HL-60 (cell line): ENCODE measurements at regions not wholly inside any gene's neighbourhood (a gene's known extent, or its start where the extent isn't known, plus 50 kb on each side); places are given as distances from the start of the nearest gene placed in this dataset.

ENCODE experiments used
- DNase-seq, 2 experiments: peaks; one replicate each; pipeline ENCODE4 v3.0.0-alpha.2; 2010 to 2020; ENCODE audit warnings: low read depth in 1 of 2, low spot score in 1 of 2
- H3K27ac ChIP-seq: fragments of 250-450 bp; sonication (Bioruptor Pico); replicated peaks from 2 replicates; pipeline ENCODE4 v1.5.1; 2020; ENCODE audit warnings: mild to moderate bottlenecking, moderate library complexity
- H3K27me3 ChIP-seq: fragments of 250-450 bp; sonication (Bioruptor Pico); 2 replicates; pipeline ENCODE4 v1.5.1; 2021; ENCODE audit warnings: mild to moderate bottlenecking, moderate library complexity; ENCODE audit not compliant: insufficient read depth, poor library complexity, severe bottlenecking
- H3K4me3 ChIP-seq: replicated peaks from 2 replicates; pipeline ENCODE4 v1.5.1; 2011; ENCODE audit warnings: mild to moderate bottlenecking, control low read depth, low read length; ENCODE audit not compliant: insufficient read depth
- CTCF ChIP-seq: IDR thresholded peaks from one replicate; pipeline ENCODE4 v1.5.1; 2011; ENCODE audit warnings: low read length, control low read depth, inconsistent platforms; ENCODE audit not compliant: insufficient read depth
- GABPA ChIP-seq: IDR thresholded peaks from 2 replicates; pipeline ENCODE4 v1.6.1; 2012; ENCODE audit warnings: low read depth
- POLR2AphosphoS5 ChIP-seq: IDR thresholded peaks from 2 replicates; pipeline ENCODE4 v1.6.1; 2012; ENCODE audit warnings: low read depth
- REST ChIP-seq: IDR thresholded peaks from 2 replicates; pipeline ENCODE4 v1.6.1; 2012; ENCODE audit warnings: low read depth; ENCODE audit not compliant: insufficient replicate concordance
- SPI1 ChIP-seq: IDR thresholded peaks from 2 replicates; pipeline ENCODE4 v1.6.1; 2012; ENCODE audit warnings: low read depth, mild to moderate bottlenecking, borderline replicate concordance

DNA sequence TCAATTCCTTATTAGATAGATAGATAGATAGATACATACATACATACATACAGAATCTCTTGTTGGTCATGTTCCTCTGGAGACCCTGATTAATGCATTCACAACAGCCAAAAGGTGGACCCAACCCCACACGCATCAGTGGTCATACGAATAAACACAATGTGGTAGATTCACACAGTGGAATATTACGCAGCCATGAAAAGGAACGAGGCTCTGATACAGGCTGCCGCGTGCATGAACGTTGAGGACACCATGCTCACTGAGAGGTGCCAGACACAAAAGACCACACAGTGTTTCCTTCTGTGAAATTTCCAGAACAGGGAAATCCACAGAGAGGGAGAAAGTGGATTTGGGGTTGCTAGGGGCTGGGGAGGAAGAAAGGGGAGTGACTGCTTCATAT, 136.7 kb downstream of the CRLF2 start:
- DNase-seq: no peak
- Histone ChIP-seq H3K4me3 (no peak overlapping the region), H3K27ac (no peak overlapping the region), H3K27me3 (no peaks in the 10 kb centered on the region)
- TF ChIP-seq GABPA (no peak), POLR2AphosphoS5 (no peak), CTCF (no peak), REST (no peak), SPI1 (no peak)

DNA sequence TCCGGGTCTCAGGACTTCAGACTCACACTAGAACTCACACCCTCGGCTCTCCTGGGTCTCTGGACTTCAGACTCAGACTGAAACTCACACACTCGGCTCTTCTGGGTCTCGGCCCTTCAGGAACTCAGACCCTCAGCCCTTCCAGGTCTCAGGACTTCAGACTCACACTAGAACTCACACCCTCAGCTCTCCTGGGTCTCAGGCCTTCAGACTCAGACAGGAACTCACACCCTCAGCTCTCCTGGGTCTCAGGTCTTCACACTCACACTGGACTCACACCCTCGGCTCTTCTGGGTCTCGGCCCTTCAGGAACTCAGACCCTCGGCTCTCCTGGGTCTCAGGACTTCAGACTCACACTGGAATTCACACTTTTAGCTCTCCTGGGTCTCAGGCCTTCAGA, 137.3 kb downstream of the CRLF2 start:
- H3K4me3 ChIP-seq: no peak overlapping the region
- no peak for DNase-seq
- no peaks in the 10 kb centered on the region for H3K27me3 ChIP-seq
- H3K27ac ChIP-seq: no peak overlapping the region
- TF ChIP-seq GABPA (no peak), REST (no peak)

GRCh38 chrX:1074755-1075154, 137.7 kb downstream of the CRLF2 start:
- TF ChIP-seq CTCF (no peak), SPI1 (no peak), REST (no peak), POLR2AphosphoS5 (no peak), GABPA (no peak)
- no peaks in the 10 kb centered on the region for H3K27me3 ChIP-seq
- DNase-seq: no peak
- H3K4me3 ChIP-seq: no peak overlapping the region
- no peak overlapping the region for H3K27ac ChIP-seq

DNA sequence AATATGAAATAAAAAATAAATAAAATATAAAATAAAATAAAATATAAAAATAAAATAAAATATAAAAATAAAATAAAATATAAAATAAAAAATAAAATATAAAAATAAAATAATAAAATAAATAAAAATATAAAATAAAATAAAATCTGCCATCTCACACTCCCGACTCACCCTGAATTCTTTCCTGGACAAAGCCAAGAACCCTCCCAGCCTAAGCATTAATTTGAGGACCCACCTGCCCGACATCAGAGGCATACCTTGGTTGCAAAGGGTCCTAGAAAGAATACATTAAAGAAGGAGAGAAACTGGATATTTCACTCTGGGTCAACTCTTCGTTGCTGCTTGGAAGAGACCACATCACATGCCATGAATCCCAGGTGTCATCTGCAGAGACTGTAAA, 138.3 kb downstream of the CRLF2 start:
- Histone ChIP-seq H3K27ac (no peak overlapping the region), H3K27me3 (no peaks in the 10 kb centered on the region), H3K4me3 (no peak overlapping the region)
- TF ChIP-seq CTCF (no peak), GABPA (no peak), REST (no peak), SPI1 (no peak), POLR2AphosphoS5 (no peak)
- DNase-seq: no peak
